SK-MEL-5 (cell line): ENCODE measurements at regions not wholly inside any gene's neighbourhood (a gene's known extent, or its start where the extent isn't known, plus 50 kb on each side); places are given as distances from the start of the nearest gene placed in this dataset.
A peak's percentile ranks its signal among the peaks of the same experiment; 100 is the strongest.

Experiments
- DNase-seq: peaks from one replicate; pipeline ENCODE4 v3.0.0-alpha.2; 2016; ENCODE audit warnings: low read depth, low spot score
- in situ Hi-C: cut with HindIII; loops from 2 replicates; pipeline ENCODE4 v1.10.0; 2016; ENCODE audit warnings: low sequenced_read_pairs, high pct_unique_total_duplicates, low pct_unique_long_range_greater_than_20kb

DNA sequence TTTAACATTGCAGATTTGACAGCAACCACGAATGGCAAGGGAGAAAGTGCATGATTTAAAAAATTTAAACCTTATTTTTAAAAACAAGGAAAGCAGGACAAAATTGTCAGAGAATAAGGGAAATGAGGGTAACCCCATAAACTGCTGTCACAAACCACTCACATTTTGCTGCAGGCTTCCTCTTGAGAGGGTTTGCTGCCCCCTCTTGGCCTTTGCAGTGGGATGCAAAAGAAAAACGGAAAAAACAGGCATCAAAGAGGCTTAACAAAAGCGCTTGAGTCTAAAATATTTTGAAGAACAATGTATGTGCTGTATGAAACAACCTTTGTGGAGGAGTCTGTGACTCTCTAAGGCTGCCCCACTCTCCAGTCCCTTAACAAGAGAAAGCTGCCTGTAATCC lies 91.6 kb downstream of the TMX3 start:
- DNase-seq = peak; percentile 78
- in situ Hi-C loops = no loop called here

DNA sequence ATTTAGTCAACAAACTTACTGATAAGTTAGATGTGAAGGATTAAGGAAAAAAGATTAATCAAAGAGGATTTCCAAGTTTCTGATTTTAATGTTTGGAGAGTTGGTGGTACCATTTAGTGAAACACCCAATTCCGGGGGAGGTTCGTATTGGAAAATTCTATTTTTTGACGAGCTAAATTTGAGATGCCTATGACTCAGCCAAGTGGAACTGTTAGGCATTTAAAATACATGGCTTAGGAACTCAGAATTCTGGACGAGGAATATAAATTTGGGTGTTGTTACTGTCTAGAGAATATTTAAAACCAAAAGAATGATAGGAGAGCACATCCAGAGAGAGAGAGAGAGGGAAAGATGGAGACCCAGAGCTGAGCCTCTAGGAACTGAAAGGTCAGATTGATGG lies 103.6 kb downstream of the TMX3 start:
- in situ Hi-C loops = no loop called here
- DNase-seq = no peak

DNA sequence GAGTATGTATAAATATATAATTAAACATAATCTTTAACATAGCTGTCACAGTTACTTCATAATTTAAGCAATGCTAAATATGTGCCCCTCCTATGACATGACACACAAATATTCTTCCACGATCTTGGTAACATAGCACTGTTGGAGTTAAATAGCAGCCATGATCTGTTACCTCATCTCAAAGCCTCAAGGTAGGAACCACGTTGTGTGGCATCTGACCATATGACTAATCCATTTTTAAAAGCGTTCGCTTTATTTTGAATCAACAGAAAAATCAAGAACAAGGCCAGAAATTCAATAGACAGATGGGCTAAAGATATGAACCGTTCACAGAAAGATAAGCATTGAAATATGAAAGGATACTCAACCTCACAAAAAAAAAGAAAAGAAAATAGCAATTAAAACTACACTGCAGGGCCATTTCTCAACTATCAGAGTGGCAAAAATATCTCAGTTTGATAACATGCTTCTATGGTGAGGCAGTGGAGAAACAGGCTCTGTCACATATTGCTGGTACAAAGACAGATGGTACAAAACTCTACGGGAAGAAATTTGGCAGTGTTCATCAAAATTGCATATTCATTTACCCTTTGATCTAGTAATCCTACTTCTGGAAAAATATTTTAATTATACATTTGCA lies 105.9 kb downstream of the TMX3 start:
- in situ Hi-C loops = no loop called here
- DNase-seq = no peak

DNA sequence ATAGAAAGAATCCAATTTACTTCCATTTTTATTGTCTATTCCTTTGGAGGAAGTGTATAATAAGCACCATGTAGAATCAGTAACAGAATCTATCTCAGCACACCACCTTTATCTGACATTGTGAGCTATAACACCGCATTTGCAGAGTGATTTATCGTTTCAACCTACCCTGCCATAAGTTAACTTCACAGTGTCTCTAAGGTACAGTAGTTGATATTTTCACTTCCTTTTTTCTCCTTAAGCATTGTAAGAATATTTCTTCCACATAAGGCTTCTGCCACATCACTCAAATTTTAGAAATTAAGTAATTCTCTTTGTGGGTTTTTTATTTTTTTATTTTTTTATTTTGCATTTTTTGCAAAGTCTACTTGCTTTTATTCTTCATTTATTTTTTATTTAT lies 107.1 kb downstream of the TMX3 start:
- DNase-seq = no peak
- in situ Hi-C loops = no loop called here

DNA sequence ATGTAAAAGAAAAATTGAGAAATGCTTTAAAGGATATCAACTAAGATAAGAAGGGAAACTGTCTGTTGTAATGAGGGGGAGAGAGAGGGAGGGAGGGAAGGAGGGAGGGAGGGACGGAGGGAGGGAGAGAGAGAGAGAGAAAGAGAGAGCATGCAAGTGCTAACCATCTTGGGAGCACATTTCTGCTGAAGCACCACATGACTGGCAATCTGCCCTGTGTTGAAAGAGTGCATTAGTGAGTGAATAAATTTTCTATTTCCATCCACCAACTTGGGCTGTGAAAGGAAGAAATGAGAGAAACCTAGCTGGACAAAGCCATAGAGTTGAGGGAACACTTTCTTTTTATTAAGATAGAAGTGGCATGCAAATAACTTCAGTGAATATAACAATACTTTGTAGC lies 110.7 kb downstream of the TMX3 start:
- in situ Hi-C loops = no loop called here
- DNase-seq = no peak

DNA sequence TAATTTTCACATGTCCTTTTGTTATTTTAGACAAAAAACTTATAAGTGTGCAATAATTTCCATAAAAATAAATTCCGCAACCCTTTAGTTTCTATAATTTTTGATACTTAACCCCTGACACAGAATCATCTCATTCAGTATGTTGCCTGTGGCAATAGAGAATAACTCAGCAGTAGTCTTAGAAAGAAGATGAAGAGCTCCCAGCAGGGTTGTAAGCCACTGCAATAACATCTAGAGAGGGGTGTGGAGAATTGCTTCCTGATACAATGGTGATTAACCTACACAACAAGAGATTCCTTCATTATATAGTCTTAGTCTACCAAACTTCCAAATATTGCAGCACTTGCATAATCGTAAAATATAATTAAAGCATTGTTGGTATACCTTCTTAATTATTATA lies 118.9 kb downstream of the TMX3 start:
- no peak for DNase-seq
- in situ Hi-C loops = no loop called here

DNA sequence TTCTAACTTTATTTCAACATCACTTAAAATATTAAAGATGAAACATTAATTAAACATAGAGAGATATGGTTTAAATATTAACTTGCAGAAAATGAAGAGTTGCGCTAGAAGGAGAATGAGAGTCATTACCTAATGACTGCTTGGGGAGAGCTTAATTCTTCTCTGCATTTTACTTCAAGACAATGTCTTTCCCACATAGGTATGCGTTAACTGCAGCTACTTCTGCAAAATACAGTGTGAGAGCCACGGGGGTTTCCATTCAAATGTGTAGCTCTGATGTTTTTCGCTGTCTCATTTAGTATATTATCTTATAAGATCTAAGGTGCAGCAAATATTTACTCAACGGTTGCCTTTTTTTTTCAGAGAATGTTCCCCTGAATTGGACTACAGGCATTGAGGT lies 126.7 kb downstream of the TMX3 start:
- in situ Hi-C loops = no loop called here
- DNase-seq = no peak

DNA sequence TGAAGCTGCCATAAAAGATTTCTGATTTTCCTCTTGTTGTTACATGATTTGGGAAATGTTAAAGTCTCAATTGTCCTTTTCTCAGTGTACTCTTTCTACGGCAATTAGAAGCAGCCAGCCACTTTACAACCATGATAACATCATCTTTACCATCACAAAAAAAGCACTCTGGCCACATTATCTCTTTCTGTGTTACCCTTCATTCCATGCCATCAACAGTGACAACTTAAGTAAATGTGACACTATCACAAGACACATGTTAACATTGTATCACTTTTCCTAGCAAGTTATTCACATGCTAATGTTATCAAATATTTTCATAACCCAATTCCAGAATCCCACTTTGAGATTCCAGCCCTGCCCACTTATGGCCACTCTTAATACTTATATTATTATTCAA lies 131.2 kb downstream of the TMX3 start:
- in situ Hi-C loops = no loop called here
- DNase-seq = no peak

DNA sequence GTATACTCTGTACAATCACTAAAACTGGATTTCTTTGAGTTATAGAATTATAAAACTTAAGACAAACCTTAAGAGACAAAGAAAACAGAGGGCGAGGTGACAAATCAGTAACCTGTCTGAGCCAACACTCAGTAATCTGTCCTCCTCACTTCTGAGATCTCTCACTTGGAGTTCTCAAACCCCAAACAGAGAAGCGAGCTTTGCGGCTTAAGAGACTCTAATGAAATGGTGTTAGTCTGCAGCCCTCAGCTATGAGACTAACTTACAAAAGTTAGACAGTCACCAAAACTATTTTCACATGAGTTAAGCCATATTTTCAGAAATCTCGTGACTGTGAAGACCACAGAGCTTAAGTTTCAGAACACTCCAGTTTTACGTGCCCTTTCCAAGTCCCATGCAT lies 140.6 kb downstream of the TMX3 start:
- no peak for DNase-seq
- in situ Hi-C loops = no loop called here

DNA sequence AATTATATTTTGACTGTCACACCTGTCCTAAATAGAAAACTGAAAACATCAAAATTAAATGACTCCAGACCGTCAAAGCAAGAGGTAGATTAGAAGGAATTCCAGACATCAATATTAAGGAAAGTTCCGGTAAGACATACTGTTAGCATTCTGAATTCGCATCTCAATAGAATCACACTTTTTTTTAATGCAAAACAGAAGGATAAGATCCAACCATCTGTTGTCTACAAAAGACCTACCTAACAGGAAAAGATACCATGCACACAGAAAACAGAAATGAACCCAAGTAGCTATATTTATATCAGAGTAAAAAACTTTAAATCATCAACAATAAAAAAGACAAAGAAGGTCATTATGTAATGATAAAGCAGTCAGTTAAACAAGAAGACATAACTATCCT lies 145.0 kb downstream of the TMX3 start:
- in situ Hi-C loops = no loop called here
- no peak for DNase-seq

DNA sequence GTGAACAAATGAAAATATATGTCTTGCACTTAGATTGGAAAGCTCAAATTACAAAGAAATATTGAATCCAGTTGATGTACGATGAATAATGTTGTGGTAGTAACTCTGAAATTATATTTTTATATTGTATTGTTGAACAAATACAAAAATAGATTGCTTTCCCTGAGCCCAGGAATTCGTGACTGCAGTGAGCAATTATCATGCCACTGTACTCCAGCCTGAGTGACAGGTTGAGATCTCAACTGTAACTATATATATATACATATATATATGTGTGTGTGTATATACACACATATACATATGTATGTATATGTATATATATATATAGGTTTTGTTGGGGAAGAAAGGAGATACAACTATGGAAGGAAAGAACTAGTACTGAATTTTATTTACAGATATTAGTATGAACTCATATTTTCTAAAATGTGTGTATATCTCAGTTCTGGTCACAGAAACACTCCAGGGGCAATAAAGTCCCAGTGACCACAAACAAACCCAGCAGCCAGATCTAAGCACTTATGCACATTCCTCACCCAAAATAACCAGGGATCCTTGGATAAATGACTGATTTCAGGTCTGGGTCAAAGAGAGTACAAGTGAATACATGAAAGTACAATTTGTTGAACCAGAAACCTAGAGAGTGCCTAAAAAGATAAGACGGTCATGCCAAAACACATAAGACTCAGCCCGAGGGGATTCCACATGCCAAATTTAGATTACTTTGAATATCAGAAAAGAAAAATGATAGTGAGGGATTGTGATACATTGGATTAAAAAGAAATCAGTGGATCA lies 146.3 kb downstream of the TMX3 start:
- in situ Hi-C loops = no loop called here
- no peak for DNase-seq

DNA sequence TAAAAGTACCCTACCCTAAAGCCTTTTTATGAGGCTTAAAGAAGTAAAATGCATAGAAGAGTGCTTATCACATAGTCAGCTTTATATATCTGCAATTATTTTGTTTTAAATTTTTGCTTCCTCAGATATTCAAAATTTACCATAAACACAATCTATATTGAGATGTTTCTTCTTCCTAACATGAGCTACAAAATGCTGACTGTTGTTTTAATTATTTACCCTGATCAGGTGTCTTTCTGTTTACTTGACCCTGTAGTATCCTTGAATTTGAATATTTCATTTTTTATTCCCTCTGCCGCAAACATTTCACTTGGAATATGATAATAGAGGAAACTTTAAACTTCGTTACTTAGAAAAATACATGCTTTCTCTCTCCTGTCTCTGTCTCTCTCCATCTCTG lies 147.9 kb downstream of the TMX3 start:
- no peak for DNase-seq
- in situ Hi-C loops = no loop called here

DNA sequence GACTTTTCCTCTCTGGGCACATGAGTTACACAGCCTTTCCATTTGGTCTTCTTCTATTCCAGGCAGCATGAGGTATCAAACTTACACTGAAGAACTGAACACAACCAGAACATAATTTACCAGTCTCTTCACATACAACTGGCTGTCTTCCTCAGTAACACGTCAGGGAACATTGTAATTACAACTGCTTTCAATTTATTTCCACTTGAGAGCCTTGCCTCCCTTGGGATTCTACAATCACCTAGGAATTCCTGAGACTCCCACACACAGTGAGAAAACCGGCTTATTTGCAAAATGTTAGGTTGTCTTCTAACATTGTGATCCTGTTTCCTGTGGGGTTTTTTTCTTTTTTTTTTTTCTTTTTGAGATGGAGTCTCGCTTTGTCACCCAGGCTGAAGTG lies 149.9 kb downstream of the TMX3 start:
- no peak for DNase-seq
- in situ Hi-C loops = no loop called here

DNA sequence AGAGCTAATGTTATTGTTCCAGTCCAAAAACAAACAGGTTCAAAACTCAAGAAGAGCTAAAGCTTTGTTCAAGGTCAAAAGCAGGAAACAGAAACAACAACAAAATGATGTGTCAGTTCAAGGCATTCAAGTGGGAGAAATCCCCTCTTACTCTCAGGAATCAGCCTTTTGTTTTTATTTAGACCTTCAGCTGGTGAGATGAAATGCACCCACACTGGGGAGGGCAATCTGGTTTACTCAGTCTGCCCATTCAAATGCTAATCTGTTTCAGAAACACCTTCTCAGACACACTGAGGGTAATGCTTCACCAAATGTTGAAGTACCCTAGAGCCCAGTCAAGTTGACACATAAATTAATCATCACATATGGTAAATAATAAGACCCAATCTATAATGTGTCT lies 150.6 kb downstream of the TMX3 start:
- no peak for DNase-seq
- in situ Hi-C loops = no loop called here

DNA sequence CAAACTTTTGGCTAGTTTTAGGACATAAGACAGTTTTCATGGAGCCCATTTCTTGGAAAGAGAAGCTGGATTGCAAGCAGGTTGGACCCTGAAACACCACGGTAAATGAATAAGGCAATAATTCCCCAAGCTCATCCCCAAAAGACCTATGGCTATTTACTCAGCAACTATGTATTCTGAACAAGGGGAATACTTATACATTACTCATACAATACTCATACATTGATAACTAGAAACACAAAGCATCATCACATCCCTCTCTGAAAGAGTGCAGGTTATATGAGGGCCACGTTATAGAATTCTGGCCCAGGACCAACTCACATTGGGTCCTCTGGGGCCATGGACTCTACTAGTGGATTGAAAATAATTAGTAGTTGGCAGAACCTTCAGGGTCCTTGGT lies 154.8 kb downstream of the TMX3 start:
- in situ Hi-C loops = no loop called here

DNA sequence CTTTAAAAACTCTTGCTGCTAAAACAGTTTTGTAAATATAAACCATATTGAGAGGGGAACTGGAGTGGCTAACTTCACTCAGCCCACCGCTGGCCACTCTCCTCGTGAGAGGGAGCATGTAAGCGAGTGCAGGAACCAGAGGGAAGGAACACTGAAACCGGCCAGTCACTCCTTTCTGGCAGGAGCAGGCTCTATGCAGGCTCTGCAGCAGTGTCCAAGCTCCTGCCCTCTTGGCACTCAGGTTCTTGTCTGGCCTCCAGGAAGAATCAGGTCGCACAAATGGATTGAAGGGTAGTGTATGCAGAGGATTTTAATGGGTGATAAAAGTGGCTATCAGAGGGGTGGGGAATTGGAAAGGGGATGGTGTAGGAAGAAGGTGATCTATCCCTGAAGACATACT lies 157.7 kb downstream of the TMX3 start:
- no peak for DNase-seq
- in situ Hi-C loops = no loop called here

More for the DNA sequence above, 154.8 kb downstream of the TMX3 start:
- no peak for DNase-seq

DNA sequence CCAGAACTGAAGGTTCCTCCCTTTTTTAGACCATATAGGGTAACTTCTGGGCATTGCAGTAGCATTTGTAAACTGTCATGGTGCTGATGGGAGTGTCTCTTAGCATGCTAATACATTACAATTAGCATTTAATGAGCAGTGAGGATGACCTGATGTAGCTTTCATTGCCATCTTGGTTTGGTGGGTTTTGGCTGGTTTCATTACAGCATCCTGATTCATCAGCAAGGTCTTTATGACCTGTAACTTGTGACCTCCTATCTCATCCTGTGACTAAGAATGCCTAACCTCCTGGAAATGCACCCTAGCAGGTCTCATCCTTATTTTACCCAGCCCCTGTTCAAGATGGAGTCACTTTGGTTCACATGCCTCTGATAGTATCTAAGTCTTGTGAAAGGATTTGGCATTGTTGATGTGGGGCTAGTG lies 159.0 kb downstream of the TMX3 start:
- no peak for DNase-seq
- in situ Hi-C loops = no loop called here

DNA sequence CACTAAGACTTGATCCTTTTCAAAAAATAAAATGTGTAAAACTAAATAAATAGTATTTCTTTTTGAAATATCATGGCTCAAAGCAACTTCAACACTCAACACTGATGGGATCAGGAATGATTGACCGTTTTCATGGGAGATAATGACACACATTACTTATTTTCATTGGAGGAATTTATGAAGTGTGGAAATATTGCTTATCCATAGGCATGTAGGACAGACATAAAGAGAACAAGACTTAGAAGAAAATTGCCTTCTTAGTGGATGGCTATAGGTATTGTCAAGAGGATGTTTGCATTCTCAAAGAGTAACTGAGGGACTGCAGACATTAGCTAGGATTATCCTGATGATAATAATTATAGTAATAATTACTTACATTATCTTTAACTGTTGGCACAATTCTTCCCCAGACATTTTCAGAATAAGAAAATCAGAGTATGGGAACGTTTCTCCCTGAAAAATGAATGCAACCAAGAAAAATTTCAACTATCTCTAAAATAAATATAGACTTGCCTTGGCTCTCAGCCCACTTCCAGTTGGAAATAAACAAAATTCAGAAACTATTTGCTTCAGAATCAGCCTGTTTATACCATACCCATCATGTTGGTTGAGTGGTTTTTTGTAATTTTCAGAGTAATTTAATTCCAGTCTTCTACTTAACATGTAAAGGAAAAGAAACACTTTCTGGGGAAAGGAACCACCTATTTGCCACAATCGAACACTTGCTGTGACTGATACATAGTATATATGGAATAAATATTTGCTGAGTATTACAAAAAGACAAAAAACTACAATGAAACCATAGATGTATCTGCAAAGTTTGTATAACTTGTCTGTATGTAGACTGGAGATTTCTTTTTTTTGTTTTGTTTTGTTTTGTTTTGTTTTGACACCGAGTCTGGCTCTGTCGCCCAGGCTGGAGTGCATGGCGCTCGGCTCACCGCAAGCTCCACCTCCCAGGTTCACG lies 165.7 kb downstream of the TMX3 start:
- in situ Hi-C loops = no loop called here
- DNase-seq = no peak
